Neural progenitor cell (in vitro differentiated cells): ENCODE measurements at regions not wholly inside any gene's neighbourhood (a gene's known extent, or its start where the extent isn't known, plus 50 kb on each side); places are given as distances from the start of the nearest gene placed in this dataset.

Source experiments
- DNase-seq: peaks from one replicate; pipeline ENCODE4 v3.0.0-alpha.2; 2016; ENCODE audit warnings: low spot score
- H2AFZ ChIP-seq: fragments of 200-600 bp; sonication (generic); replicated peaks from 2 replicates; pipeline ENCODE4 v1.6.1; 2016; ENCODE audit warnings: antibody characterized with exemption
- H3F3A ChIP-seq: fragments of 200-600 bp; sonication (generic); 2 replicates; pipeline ENCODE4 v1.6.1; 2016; ENCODE audit warnings: antibody characterized with exemption, low read depth
- H3K27ac ChIP-seq: fragments of 200-600 bp; sonication (generic); 2 replicates; pipeline ENCODE4 v1.5.1; 2016; ENCODE audit warnings: mild to moderate bottlenecking
- H3K27me3 ChIP-seq: fragments of 200-600 bp; sonication (generic); 2 replicates; pipeline ENCODE4 v1.6.1; 2016; ENCODE audit warnings: mild to moderate bottlenecking, moderate library complexity
- H3K36me3 ChIP-seq: fragments of 200-600 bp; sonication (generic); 2 replicates; pipeline ENCODE4 v1.5.1; 2016
- H3K4me1 ChIP-seq: fragments of 200-600 bp; sonication (generic); 2 replicates; pipeline ENCODE4 v1.6.1; 2016; ENCODE audit warnings: mixed run types
- H3K4me2 ChIP-seq: fragments of 200-600 bp; sonication (generic); 2 replicates; pipeline ENCODE4 v1.6.1; 2016
- H3K4me3 ChIP-seq: fragments of 200-600 bp; sonication (generic); 2 replicates; pipeline ENCODE4 v1.5.1; 2016
- H3K79me2 ChIP-seq: fragments of 200-600 bp; sonication (generic); 2 replicates; pipeline ENCODE4 v1.6.1; 2016; ENCODE audit warnings: low read depth
- H3K9ac ChIP-seq: fragments of 200-600 bp; sonication (generic); 2 replicates; pipeline ENCODE4 v1.6.1; 2016
- H3K9me3 ChIP-seq: fragments of 200-600 bp; sonication (generic); 2 replicates; pipeline ENCODE4 v1.5.1; 2016; ENCODE audit warnings: low read depth
- H4K20me1 ChIP-seq: fragments of 200-600 bp; sonication (generic); 2 replicates; pipeline ENCODE4 v1.6.1; 2016; ENCODE audit warnings: low read depth
- H3K27ac Mint-ChIP-seq: 3 replicates; pipeline ENCODE4 v1.8.0; 2021; ENCODE audit warnings: mixed read lengths
- H3K27me3 Mint-ChIP-seq: 2 replicates; pipeline ENCODE4 v1.8.0; 2022; ENCODE audit warnings: low read depth, mild to moderate bottlenecking, inconsistent platforms, moderate library complexity, mixed read lengths; ENCODE audit not compliant: insufficient read depth
- H3K36me3 Mint-ChIP-seq: 3 replicates; pipeline ENCODE4 v1.8.0; 2021; ENCODE audit warnings: mixed read lengths
- H3K4me1 Mint-ChIP-seq: 3 replicates; pipeline ENCODE4 v1.8.0; 2021; ENCODE audit warnings: mixed read lengths
- H3K4me3 Mint-ChIP-seq: 3 replicates; pipeline ENCODE4 v1.8.0; 2021; ENCODE audit warnings: mild to moderate bottlenecking, moderate library complexity, mixed read lengths
- H3K9me3 Mint-ChIP-seq: 3 replicates; pipeline ENCODE4 v1.8.0; 2020; ENCODE audit warnings: mixed read lengths
- CTCF ChIP-seq: fragments of 200-600 bp; sonication (generic); IDR thresholded peaks from 2 replicates; pipeline ENCODE4 v1.5.1; 2017; ENCODE audit warnings: antibody characterized with exemption, mild to moderate bottlenecking
- EZH2 ChIP-seq: fragments of 200-600 bp; sonication (generic); IDR thresholded peaks from 2 replicates; pipeline ENCODE4 v1.6.1; 2017; ENCODE audit warnings: antibody characterized with exemption, mild to moderate bottlenecking, moderate library complexity
- EZH2phosphoT487 ChIP-seq: fragments of 200-600 bp; sonication (generic); IDR thresholded peaks from 2 replicates; pipeline ENCODE4 v1.6.1; 2017; ENCODE audit warnings: antibody characterized with exemption

- peaks cover 27% of the 10 kb centered on the region for H3K4me1 Mint-ChIP-seq
- TF ChIP-seq CTCF (no peak), EZH2phosphoT487 (no peak), EZH2 (no peak)
- peaks cover 69% of the 10 kb centered on the region for H3K27me3 Mint-ChIP-seq
Observed at GRCh38 chr5:73231246-73231778, 58.3 kb downstream of the TMEM174 start.

GRCh38 chr5:73230264-73231245 is 57.6 kb downstream of the TMEM174 start:
- Histone ChIP-seq H2AFZ (peak overlapping the region; percentile 15), H3K27me3 (peaks cover 99% of the 10 kb centered on the region), H3K4me3 (peak overlapping the region; percentile 35), H3F3A (peaks cover 37% of the 10 kb centered on the region), H3K36me3 (no peaks in the 10 kb centered on the region), H3K79me2 (no peaks in the 10 kb centered on the region), H3K9me3 (no peaks in the 10 kb centered on the region), H3K9ac (no peak overlapping the region), H3K4me2 (peak overlapping the region; percentile 82), H3K4me1 (peaks cover 37% of the 10 kb centered on the region), H3K27ac (no peak overlapping the region), H4K20me1 (peaks cover 41% of the 10 kb centered on the region)
- peak; percentile 79 for DNase-seq
- Mint-ChIP-seq H3K9me3 (no peaks in the 10 kb centered on the region), H3K27ac (no peak overlapping the region), H3K4me3 (no peak overlapping the region), H3K4me1 (peaks cover 25% of the 10 kb centered on the region), H3K36me3 (no peaks in the 10 kb centered on the region), H3K27me3 (peaks cover 63% of the 10 kb centered on the region)
- TF ChIP-seq CTCF, result peak; percentile 39
- TF ChIP-seq EZH2, result peak; percentile 72
- TF ChIP-seq EZH2phosphoT487, result no peak

More at GRCh38 chr5:73231246-73231778, 58.3 kb downstream of the TMEM174 start:
- Mint-ChIP-seq H3K36me3 (no peaks in the 10 kb centered on the region), H3K9me3 (no peaks in the 10 kb centered on the region), H3K4me3 (no peak overlapping the region), H3K27ac (no peak overlapping the region)
- H3K36me3 ChIP-seq, result no peaks in the 10 kb centered on the region
- no peaks in the 10 kb centered on the region for H3K9me3 ChIP-seq
- no peak overlapping the region for H3K9ac ChIP-seq
- H3K27ac ChIP-seq, result no peak overlapping the region
- H3K27me3 ChIP-seq, result peaks cover 99% of the 10 kb centered on the region
- DNase-seq, result no peak
- H3K4me1 ChIP-seq, result peaks cover 37% of the 10 kb centered on the region
- H3K4me3 ChIP-seq, result no peak overlapping the region
- H3F3A ChIP-seq, result peaks cover 37% of the 10 kb centered on the region
- H4K20me1 ChIP-seq, result peaks cover 41% of the 10 kb centered on the region
- H3K4me2 ChIP-seq, result peak overlapping the region; percentile 82
- H2AFZ ChIP-seq, result no peak overlapping the region
- no peaks in the 10 kb centered on the region for H3K79me2 ChIP-seq

- Histone ChIP-seq H3K9me3 (no peaks in the 10 kb centered on the region), H3K79me2 (no peaks in the 10 kb centered on the region), H3K27ac (no peak overlapping the region), H3K4me3 (no peak overlapping the region), H3K27me3 (peaks cover 99% of the 10 kb centered on the region), H3K4me1 (peaks cover 33% of the 10 kb centered on the region), H4K20me1 (peaks cover 38% of the 10 kb centered on the region), H2AFZ (no peak overlapping the region), H3K36me3 (no peaks in the 10 kb centered on the region), H3K9ac (no peak overlapping the region), H3K4me2 (no peak overlapping the region), H3F3A (peaks cover 33% of the 10 kb centered on the region)
- Mint-ChIP-seq H3K4me1 (peaks cover 17% of the 10 kb centered on the region), H3K27me3 (peaks cover 52% of the 10 kb centered on the region), H3K27ac (no peak overlapping the region), H3K9me3 (no peaks in the 10 kb centered on the region), H3K4me3 (no peak overlapping the region), H3K36me3 (no peaks in the 10 kb centered on the region)
- TF ChIP-seq EZH2phosphoT487, result no peak
- no peak for TF ChIP-seq CTCF
- no peak for TF ChIP-seq EZH2
- DNase-seq, result no peak
Observed at GRCh38 chr5:73229271-73229670, 56.3 kb downstream of the TMEM174 start.
